NAMALWA (cell line): ENCODE measurements at regions not wholly inside any gene's neighbourhood (a gene's known extent, or its start where the extent isn't known, plus 50 kb on each side); places are given as distances from the start of the nearest gene placed in this dataset.
"Not testable (repeated sequence)": the region's sequence is repeated elsewhere in the genome, so short reads cannot be mapped to it uniquely, and the experiment has no call there.

Experiments used
- DNase-seq: peaks from one replicate; pipeline ENCODE4 v3.0.0-alpha.2; 2015; ENCODE audit warnings: low spot score

DNA sequence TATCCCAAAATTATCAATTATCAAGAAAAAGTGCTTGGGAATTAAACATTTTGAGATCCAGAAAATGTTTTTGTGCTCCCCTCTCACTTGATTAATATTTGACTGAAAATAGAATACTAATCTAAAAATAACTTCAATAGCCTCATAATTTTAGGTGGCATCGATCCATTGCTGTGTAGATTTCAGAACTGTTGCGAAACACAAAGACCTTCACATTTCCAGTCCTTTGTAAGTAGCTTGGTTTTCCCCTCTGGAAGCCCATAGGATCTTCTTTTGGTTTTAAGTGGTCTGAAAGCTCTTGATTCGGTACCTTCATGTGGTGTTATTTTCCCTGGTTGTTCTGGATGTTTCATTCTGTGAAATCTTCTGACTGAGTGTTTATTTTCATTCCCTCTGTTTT lies 176.5 kb downstream of the NUFIP1 start:
- DNase-seq, result no peak

DNA sequence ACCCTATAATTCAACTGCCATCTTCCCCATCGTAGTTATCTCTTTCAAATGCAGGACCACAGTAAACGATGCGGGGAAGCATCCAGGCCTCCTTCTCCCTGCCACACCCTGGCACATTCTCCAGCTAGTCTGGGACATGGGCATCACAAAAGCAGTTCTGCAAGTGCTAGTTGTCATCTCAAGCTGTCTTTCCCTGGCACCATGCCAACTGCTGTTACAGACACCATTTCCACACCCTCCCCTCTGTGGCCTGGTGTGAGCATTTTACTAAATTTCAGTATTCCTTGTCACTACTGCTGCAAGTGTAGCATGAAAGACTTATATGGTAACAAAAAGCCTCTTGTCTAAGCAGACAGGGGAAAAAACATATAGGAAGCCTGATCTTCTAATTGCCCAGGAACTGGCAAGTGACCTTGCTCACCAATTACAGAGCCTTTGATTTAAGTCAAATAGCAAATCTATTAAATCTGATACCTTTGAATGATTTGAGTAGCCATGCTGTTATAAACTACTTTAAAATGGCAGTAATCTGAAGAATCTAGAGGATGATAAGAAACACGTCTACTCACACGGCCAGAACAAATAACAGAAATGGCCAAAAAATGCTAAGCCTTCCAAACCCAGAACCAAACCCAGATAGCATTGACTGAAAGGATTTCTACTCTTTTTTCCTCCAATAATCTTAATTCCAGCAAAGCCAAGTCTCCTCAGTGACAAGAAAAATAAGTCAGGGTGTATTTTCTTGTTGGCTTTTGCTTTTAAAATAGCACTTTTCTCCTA lies 179.0 kb downstream of the NUFIP1 start:
- peak; percentile 23 for DNase-seq

DNA sequence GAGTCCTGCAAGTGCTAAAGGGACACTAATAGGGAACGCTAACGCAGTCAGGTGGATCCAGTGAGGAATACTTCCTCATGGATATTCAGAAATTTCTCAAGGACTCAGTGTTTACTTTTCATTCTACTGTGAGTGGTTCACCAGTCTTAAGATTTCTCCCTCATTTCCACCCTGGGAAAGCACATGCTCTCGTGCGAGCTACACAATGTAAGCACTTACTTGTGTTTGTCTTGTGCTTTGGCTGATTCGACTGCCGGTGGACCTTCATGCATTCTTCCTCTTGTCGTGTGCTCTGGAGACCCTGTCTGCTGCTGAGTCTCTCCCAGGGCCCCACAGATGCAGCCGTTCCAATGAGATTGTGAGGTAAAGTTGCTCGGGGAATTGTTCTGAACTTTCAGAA lies 180.1 kb downstream of the NUFIP1 start:
- no peak for DNase-seq

DNA sequence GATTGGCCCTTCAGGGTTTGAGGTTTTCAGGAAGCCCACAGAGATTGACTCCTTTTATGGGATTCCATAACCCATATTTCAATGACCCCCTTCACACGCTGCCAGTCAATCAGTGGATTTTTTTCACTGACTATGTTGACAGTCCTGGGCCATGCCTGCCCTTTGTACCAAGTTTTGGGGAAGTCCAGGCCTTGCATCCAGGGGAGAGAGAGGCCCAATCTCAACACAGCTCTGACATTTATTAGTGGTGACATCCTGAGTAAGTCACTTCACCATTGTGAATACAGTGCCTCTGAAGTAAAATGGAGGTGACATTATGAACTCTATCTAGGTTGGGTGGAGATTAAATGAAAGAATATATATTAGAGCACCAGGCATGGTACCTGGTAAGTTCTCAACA lies 181.1 kb downstream of the NUFIP1 start:
- DNase-seq, result no peak

DNA sequence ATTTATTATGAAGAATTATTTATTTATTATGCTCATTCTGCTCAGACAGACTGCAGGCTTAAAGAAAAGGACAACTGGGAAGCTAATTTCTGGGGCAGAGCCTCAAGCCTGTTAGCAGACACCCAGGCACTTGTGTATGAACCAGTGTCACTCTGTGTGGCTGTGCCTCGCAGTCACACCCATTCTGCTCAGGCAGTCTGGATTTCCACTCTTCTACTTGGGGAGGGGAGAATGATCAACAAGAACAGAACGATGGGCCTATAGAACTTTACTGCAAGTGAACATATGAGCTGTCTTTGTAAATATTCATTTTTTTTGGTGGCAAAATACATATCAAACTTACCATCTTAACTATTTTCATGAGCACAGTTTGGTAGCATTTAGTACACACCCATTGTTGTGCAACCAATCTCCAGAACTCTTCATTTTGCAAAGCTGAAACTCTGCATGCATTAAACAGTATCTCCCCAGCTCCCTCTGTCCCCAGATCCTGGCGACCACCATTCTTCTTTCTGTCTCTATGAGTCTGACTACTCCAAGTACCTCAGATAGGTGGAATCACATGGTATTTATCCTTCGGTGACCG lies 181.7 kb downstream of the NUFIP1 start:
- DNase-seq, result no peak

DNA sequence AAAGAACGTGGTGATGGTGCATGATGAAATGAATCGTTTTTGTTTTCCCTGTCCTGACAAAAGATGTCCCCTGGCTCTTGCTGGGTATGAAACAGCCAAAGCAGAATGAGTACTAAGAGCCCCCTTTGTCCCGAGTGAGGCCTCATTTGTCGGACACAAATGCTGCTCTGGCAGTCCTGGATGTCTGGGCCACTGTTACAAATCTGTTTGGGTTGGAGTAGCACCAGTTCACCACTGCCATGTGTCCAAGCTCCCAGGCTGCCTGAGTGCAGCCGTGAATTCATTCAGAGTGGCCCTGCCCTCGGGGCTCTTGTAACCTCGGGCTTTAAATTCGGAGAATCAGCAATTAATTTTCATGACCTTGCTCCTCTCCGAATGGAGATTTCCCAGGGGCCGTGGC lies 182.4 kb downstream of the NUFIP1 start:
- DNase-seq, result no peak

DNA sequence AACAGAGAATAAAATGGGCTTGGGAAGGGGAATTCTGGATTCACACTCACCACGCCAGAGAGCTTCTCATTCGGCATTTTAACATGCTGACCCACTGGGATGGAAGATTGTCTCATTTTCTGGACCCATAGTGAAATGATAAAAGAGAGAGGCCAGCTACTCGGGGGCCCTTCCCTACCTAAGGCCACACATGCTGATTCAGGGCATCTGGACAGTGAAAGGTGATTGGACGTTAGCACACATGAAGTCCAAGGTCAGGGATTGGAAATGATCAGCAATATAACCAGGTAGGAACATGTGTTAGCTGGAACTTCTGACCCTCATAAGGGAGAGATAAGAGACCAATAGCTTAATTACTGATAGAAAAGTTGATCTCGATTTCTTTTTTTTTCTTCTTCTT lies 183.7 kb downstream of the NUFIP1 start:
- DNase-seq, result no peak

DNA sequence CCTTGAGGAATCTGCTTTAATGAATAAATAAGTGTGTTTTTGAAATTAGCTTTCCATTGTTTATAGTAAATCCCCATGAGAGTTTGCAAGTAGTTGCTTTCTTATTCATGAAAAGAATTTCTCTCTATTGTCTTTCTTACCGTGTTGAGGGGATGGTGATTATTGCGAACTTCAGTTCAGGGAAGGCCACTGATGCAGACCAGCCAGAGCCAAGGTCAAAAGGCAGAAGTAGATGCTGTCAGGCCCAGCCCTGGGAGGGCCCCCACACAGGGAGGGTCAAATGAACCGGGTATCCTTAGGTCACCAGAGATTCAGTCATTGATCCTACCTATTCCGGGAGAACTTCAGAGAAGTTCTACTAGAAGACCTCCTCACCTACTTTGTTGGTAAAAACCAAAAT lies 185.9 kb downstream of the NUFIP1 start:
- no peak for DNase-seq

DNA sequence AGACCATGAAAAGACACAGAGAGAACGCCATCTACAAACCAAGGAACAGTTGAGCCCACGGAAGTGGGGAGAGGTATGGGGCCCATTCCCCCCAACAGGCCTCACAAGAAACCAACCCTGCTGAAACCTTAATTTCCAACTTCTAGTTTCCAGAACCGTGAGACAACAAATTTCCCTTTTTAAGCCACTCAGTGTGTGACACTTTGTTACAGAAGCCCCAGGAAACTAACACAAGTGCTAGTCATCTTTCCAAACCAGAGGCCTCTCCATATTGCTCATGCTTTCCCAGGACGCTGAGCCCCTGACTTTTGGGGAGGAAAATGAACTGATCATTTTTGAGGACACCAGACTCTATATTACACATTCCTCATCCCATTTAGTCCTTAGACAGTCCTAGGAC lies 186.8 kb downstream of the NUFIP1 start:
- no peak for DNase-seq

DNA sequence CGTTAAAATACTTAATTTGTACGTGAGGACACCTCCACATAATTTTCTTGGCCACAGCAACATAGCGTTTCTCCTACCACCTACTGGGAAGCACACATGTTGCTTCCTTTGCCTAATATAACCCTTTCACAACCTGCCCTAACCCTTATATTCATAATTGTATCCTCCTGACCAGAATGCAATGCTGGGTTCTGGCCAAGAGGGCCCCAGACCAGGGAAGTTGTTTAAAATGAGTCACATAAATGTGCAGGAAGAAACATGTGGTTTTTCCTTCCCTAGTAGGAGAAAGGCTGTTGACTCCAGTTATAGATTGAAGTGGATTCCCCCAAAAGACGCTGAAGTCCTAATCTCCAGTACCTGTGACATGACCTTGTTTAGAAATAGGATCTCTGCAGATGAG lies 187.3 kb downstream of the NUFIP1 start:
- no peak for DNase-seq

DNA sequence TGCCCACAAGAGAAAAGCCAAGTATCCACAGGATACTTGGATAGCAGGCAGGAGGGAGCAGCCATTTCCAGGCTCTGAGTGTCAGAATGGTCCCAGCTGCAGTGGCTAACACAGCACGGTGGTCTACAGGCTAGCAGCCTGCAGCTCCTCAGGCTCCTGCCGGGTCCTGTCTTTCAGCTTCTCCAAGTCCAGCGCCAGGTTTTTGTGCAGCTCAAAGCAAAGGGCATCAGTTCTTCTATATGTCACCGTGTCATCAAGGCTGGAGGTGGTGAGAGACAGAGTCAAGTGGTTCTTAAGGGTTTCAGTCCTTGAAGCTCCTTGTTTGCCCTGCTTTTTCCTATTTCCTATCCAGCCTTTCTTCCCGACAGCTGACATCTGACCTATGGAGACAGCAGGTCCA lies 188.6 kb downstream of the NUFIP1 start:
- DNase-seq, result no peak

DNA sequence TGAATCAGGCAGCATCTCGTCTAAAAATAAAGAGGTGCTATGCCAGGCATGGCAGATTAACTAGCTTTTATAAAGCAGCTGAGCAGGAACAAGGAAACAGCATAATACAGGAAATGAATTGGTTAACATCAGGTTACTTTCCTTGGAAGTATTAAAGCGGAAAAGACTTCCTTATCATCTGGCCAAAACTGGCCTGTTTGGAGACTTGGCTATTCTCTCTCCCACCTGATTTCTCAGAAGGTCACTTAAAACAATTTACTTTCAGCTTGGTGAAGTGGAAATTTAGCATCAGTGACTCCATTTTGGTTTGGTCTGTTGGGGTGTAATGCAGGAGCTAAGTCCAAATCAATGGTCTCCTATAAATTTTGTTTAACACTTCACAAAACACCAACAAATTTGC lies 191.6 kb downstream of the NUFIP1 start:
- no peak for DNase-seq

DNA sequence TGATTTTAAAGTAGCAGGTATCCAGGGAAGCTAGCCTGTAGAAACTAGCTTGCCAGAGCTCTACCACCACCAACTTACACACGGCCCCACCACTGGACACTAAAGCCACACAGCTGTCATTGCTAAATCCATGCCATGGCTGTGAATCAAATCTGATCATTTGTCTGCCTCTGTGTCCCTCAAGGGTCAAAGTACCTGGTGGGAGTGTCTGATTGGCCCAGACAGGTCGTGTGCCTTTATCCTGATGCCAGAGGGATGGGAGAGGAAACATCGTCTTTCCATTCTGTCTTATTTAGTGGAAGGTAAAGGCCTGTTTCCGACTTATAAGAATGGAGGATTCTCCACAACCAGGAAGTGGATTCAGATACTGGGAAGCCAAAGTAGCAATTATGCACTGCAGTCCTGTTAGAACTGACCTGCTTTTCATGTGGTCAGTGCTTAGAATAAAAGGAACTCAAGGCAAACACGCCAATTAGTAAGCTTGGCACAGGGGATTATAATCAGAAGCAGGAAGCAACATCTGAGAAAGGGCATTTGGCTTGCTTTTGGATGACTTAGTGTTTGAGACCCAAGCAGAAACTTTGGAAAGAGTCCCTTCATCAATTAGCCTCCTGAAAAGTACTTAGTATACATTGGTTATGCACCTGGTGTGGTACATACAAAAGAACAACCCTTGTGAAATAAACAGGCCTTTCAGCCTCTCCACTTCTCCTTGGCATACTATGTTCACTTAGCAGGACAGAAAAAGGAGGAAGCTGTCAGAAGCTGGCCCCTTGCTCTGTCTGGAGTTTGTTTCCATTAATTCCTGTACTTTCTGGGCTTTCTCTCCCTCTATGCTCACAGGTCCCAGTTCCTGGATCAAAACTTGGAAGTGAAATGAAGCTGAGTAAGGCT lies 192.4 kb downstream of the NUFIP1 start:
- DNase-seq, result no peak

DNA sequence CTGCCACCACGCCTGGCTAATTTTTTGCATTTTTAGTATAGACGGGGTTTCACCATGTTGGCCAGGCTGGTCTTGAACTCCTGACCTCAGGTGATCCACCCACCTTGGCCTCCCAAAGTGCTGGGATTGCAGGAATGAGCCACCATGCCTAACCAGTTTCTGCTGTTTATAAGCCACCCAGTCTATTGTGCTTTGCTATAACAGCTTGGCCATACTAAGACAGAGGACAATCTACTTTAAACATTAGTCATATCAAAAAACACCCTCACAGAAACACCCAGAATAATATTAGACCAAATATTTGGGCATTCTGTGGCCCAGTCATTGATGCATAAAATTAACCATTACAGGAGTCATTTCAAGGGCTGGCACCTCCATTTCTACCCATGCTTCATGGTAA lies 193.2 kb downstream of the NUFIP1 start:
- DNase-seq, result not testable (repeated sequence)

DNA sequence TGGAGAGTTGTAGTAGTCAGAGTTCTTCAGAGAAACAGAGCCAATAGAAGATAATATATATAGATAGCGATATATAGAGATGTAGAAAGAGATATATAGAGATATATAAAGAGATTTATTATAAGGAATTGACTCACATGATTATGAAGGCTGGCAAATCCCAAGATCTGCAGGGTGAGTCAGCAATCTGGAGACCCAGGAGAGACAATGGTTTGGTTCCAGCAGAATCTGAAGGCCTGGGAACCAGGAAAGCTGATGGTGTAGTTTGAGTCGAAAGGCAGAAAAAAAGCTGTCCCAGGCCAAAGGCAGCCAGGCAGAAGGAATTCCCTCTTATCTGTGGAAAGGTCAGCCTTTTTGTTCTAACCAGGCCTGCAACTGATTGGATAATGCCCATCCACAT lies 194.1 kb downstream of the NUFIP1 start:
- DNase-seq, result no peak

DNA sequence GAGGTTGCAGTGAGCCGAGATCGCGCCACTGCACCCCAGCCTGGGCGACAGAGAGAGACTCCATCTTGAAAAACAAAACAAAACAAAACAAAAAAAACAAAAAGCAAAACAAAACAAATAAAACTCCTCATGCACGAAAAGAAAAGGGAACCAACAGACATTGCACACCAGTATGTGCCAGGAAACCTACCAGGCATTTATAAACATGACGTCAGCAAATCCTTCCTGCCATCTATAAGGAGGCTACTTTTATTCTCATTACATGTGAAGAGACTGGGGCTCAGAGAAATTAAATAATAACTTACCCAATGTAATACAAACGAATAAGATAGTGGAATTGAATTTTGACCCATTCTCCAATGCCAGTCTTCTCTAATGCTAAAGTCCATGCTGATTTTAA lies 197.2 kb downstream of the NUFIP1 start:
- no peak for DNase-seq

DNA sequence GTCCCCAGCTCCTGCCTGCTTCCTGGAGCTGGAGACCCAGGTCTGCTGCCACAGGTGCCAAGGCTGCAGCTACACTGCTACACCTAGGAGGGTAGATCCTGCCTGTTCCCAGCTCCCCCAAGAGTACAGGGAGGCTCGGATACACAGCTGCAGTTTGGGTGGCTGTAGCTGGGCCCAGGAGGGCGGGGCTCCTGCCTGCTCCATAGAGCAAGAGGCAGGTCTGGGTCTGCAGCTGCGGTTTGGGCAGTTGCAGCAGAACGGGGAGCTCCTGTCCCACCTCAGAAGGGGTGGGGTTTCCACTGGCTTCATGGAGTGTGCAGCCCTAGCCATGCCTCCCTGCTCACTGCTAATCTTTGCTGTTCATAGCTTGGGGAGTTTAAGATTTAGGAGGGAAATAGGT lies 199.0 kb downstream of the NUFIP1 start:
- DNase-seq, result peak; percentile 8

DNA sequence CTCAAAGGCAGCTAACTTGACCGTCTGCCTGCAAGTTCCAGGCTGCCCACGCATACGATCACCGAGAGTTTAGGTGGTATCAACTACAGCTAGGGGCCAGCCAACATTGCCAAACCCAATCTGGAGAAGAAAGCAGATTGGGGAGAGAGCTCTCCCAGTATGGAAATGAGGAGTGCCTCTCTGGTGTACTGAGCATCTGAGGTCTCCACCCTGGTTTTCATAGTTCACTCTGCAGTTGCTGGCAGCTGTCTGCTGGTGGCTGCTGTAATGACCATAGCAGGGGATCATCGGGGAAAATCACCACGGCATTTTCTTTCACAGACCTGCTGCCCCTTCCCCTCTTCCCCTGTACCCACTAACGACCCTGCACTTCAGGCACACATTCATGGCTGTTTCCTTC lies 201.7 kb downstream of the NUFIP1 start:
- DNase-seq, result no peak

DNA sequence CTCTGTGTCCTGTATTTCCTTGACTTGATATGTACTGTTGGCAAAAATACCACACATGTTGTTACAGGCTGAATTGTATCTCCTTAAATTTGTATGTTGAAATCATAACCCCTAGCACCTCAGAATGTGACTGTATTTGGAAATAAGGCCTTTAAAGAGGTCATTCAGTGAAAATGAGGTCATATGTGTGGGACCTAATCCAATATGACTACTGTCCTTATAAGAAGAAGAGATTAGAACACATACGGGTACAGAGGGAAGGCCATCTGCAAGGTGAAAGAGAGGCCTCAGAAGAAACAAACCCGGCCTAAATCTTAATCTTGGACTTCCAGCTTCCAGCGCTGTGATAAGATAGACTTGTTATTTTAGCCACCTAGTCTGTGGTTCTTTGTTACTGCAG lies 202.5 kb downstream of the NUFIP1 start:
- no peak for DNase-seq

DNA sequence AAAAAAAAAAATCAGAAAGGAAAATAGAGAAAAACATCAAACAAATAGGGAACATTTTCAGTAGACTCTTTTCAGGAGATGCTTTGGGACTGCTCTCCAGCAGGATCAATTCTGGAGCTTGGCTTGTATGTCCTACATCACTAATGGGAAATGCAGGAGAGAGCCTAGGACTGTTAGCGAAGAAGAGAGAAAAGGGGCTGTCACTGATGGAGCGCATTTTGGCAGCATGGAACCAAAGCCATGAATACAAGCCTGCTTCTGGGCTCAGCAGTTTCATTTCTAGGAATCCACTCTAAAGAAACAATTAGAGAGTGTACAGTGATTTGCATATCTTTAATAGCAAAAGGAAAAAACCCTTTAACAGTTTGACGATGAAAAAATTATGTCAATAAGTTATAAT lies 203.9 kb downstream of the NUFIP1 start:
- no peak for DNase-seq

DNA sequence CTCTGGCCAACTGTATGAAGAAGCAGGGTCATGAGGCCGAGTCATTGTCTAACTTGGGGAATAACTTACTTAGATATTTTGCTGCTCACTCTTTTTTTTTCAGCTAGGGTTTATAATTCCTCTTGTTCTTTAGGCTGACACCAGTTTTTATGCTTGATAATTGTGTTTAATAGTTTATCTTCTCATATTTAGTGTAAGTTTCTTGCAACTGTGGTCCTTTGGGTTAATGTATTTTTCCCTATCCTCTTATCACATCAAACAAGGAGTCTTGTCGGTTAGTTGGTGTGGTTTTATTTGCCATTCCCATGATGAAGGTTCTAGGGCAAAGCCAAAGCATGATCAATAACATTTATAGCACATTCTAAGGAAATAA lies 204.6 kb downstream of the NUFIP1 start:
- no peak for DNase-seq

DNA sequence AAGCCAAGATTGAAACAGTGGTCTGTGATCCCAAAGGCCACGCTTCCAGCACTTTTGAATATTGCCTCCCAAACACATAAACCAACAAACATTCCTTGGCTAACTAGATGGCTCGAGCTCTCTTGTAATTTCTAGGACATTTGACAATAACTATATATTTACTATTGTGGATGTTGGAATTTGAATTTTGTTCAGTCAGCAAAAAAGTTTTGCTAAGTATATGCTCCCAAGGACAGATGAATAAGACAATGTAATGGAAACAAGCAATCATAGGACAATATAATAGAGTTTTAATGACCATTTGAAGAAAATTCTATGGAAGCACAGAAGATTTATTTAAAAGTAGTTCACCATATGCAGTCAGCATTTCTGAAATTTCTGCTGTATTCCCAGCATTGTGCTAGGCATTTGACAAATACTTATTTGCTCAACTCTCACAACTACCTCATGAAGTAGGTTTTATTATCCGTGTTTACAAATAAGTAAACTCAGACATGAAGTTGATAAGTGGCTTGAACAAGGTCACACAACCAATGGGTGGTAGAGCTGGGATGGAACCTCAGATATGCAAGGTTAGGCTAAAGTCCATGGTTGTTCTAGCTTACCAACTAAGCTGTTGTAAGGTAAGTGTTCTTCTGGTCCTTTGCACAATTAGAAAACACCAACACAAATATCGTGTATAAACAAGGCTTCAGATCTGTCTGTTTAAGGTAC lies 205.1 kb downstream of the NUFIP1 start:
- DNase-seq, result no peak
